H1 (cell line): ENCODE measurements at regions not wholly inside any gene's neighbourhood (a gene's known extent, or its start where the extent isn't known, plus 50 kb on each side); places are given as distances from the start of the nearest gene placed in this dataset.

Experiments
- POU5F1 ChIP-seq: IDR thresholded peaks from 2 replicates; pipeline ENCODE4 v1.6.1; 2011; ENCODE audit warnings: low read depth, mild to moderate bottlenecking, low read length, moderate library complexity
- TF ChIP-seq, protein P1 (sequence below): fragments of 300-600 bp; sonication (generic); IDR thresholded peaks from 2 replicates; pipeline ENCODE4 v1.7.1; 2012; ENCODE audit warnings: low read length, moderate library complexity, mild to moderate bottlenecking, inconsistent platforms; ENCODE audit not compliant: insufficient replicate concordance

DNA sequence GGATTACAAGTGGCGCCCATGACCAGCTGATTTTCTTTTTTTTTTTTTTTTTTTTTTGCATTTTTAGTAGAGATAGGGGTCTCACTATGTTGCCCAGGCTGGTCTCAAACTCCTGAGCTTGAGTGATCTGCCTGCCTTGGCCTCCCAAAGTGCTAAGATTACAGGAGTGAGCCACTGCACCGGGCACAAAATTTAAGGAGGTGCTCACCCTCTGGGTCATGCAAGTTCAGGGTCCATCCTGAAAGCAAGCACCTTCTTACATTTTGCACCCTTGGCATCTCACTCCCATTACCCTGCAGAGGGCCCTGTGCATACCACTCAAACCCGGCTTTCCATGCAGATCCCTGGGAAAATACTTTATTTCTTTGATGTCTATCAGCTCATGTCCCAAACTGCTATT, 95.6 kb upstream of the ADRA1B start (continued):
- TF ChIP-seq, protein P1, sequence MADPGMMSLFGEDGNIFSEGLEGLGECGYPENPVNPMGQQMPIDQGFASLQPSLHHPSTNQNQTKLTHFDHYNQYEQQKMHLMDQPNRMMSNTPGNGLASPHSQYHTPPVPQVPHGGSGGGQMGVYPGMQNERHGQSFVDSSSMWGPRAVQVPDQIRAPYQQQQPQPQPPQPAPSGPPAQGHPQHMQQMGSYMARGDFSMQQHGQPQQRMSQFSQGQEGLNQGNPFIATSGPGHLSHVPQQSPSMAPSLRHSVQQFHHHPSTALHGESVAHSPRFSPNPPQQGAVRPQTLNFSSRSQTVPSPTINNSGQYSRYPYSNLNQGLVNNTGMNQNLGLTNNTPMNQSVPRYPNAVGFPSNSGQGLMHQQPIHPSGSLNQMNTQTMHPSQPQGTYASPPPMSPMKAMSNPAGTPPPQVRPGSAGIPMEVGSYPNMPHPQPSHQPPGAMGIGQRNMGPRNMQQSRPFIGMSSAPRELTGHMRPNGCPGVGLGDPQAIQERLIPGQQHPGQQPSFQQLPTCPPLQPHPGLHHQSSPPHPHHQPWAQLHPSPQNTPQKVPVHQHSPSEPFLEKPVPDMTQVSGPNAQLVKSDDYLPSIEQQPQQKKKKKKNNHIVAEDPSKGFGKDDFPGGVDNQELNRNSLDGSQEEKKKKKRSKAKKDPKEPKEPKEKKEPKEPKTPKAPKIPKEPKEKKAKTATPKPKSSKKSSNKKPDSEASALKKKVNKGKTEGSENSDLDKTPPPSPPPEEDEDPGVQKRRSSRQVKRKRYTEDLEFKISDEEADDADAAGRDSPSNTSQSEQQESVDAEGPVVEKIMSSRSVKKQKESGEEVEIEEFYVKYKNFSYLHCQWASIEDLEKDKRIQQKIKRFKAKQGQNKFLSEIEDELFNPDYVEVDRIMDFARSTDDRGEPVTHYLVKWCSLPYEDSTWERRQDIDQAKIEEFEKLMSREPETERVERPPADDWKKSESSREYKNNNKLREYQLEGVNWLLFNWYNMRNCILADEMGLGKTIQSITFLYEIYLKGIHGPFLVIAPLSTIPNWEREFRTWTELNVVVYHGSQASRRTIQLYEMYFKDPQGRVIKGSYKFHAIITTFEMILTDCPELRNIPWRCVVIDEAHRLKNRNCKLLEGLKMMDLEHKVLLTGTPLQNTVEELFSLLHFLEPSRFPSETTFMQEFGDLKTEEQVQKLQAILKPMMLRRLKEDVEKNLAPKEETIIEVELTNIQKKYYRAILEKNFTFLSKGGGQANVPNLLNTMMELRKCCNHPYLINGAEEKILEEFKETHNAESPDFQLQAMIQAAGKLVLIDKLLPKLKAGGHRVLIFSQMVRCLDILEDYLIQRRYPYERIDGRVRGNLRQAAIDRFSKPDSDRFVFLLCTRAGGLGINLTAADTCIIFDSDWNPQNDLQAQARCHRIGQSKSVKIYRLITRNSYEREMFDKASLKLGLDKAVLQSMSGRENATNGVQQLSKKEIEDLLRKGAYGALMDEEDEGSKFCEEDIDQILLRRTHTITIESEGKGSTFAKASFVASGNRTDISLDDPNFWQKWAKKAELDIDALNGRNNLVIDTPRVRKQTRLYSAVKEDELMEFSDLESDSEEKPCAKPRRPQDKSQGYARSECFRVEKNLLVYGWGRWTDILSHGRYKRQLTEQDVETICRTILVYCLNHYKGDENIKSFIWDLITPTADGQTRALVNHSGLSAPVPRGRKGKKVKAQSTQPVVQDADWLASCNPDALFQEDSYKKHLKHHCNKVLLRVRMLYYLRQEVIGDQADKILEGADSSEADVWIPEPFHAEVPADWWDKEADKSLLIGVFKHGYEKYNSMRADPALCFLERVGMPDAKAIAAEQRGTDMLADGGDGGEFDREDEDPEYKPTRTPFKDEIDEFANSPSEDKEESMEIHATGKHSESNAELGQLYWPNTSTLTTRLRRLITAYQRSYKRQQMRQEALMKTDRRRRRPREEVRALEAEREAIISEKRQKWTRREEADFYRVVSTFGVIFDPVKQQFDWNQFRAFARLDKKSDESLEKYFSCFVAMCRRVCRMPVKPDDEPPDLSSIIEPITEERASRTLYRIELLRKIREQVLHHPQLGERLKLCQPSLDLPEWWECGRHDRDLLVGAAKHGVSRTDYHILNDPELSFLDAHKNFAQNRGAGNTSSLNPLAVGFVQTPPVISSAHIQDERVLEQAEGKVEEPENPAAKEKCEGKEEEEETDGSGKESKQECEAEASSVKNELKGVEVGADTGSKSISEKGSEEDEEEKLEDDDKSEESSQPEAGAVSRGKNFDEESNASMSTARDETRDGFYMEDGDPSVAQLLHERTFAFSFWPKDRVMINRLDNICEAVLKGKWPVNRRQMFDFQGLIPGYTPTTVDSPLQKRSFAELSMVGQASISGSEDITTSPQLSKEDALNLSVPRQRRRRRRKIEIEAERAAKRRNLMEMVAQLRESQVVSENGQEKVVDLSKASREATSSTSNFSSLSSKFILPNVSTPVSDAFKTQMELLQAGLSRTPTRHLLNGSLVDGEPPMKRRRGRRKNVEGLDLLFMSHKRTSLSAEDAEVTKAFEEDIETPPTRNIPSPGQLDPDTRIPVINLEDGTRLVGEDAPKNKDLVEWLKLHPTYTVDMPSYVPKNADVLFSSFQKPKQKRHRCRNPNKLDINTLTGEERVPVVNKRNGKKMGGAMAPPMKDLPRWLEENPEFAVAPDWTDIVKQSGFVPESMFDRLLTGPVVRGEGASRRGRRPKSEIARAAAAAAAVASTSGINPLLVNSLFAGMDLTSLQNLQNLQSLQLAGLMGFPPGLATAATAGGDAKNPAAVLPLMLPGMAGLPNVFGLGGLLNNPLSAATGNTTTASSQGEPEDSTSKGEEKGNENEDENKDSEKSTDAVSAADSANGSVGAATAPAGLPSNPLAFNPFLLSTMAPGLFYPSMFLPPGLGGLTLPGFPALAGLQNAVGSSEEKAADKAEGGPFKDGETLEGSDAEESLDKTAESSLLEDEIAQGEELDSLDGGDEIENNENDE: no peak
- TF ChIP-seq POU5F1: no peak
- TF ChIP-seq, all 59 proteins: peak for 0
